Sigmoid colon (tissue), 6 donors: ENCODE measurements at regions not wholly inside any gene's neighbourhood (a gene's known extent, or its start where the extent isn't known, plus 50 kb on each side); places are given as distances from the start of the nearest gene placed in this dataset.

ENCODE experiments used
- DNase-seq: peaks from one replicate; pipeline ENCODE4 v3.0.0-alpha.2; 2019
- H3K27ac ChIP-seq, 4 donors: fragments of 200-600 bp; sonication (generic); one replicate each; pipeline ENCODE4 v1.5.1; 2016 to 2019; ENCODE audit warnings: mild to moderate bottlenecking in 1 of 4
- H3K27me3 ChIP-seq, 3 donors: fragments of 200-600 bp; sonication (generic); one replicate each; pipeline ENCODE4 v1.5.1; 2019; ENCODE audit warnings: mild to moderate bottlenecking in 1 of 3
- H3K36me3 ChIP-seq, 4 donors: fragments of 200-600 bp; sonication (generic); one replicate each; pipeline ENCODE4 v1.5.1; 2016 to 2019
- H3K4me1 ChIP-seq, 4 donors: fragments of 200-600 bp; sonication (generic); one replicate each; pipeline ENCODE4 v1.5.1; 2017 to 2019
- H3K4me3 ChIP-seq, 4 donors: fragments of 200-600 bp; sonication (generic); one replicate each; pipeline ENCODE4 v1.5.1; 2017 to 2019; ENCODE audit warnings: mild to moderate bottlenecking in 2 of 4, moderate library complexity in 1 of 4
- H3K9me3 ChIP-seq, 4 donors: fragments of 200-600 bp in 3 of 4; sonication (generic) in 3 of 4; one replicate each; pipeline versions ENCODE4 v1.5.1 to v1.6.1; 2013 to 2019
- EP300 ChIP-seq, 4 donors: sonication (generic); formaldehyde crosslinking; IDR thresholded peaks; one replicate each; pipeline ENCODE4 v1.6.1; 2017; ENCODE audit warnings: antibody characterized with exemption in 4 of 4
- POLR2A ChIP-seq, 2 donors: fragments of 450-650 bp; IDR thresholded peaks; one replicate each; pipeline ENCODE4 v1.6.1; 2016; ENCODE audit warnings: antibody characterized with exemption in 2 of 2, mild to moderate bottlenecking in 2 of 2, moderate library complexity in 2 of 2
- POLR2AphosphoS5 ChIP-seq, 4 donors: sonication (generic); formaldehyde crosslinking; IDR thresholded peaks; one replicate each; pipeline ENCODE4 v1.6.1; 2017; ENCODE audit warnings: antibody characterized with exemption in 4 of 4
- WGBS, 2 donors: extraction: QIAGEN DNeasy Blood & Tissue Kit; methylation state at CpG; one replicate each; pipeline ENCODE4 v1.1.7; 2013; 5-methylcytosine and 5-hydroxymethylcytosine counted together
- intact Hi-C: fragments of 100-400 bp; cut with DNase I; formaldehyde crosslinking; loops from one replicate; pipeline ENCODE4 v1.15.1; 2023
- TF ChIP-seq, protein P1 (sequence below), 4 experiments: fragments of 450-650 bp in 3 of 4; fragments of 200-600 bp in 1 of 4; IDR thresholded peaks; one replicate each; pipeline ENCODE4 v1.5.1; 2016 to 2019; ENCODE audit warnings: antibody characterized with exemption in 4 of 4, mild to moderate bottlenecking in 3 of 4, moderate library complexity in 2 of 4
- donor health status: healthy with polysubstance abuse.
- donor health status: healthy.

- WGBS, 2 donors: 73 to 82% methylated on average over 6 of the region's 6 CpGs
- intact Hi-C loops: no loop called here
- TF ChIP-seq EP300 (IDR thresholded peaks at IDR 0.05) (no peak), POLR2A (IDR thresholded peaks at IDR 0.05) (no peak), POLR2AphosphoS5 (IDR thresholded peaks at IDR 0.05) (no peak)
- TF ChIP-seq, protein P1, sequence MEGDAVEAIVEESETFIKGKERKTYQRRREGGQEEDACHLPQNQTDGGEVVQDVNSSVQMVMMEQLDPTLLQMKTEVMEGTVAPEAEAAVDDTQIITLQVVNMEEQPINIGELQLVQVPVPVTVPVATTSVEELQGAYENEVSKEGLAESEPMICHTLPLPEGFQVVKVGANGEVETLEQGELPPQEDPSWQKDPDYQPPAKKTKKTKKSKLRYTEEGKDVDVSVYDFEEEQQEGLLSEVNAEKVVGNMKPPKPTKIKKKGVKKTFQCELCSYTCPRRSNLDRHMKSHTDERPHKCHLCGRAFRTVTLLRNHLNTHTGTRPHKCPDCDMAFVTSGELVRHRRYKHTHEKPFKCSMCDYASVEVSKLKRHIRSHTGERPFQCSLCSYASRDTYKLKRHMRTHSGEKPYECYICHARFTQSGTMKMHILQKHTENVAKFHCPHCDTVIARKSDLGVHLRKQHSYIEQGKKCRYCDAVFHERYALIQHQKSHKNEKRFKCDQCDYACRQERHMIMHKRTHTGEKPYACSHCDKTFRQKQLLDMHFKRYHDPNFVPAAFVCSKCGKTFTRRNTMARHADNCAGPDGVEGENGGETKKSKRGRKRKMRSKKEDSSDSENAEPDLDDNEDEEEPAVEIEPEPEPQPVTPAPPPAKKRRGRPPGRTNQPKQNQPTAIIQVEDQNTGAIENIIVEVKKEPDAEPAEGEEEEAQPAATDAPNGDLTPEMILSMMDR (IDR thresholded peaks at IDR 0.05): no peak
Measured at GRCh38 chr3:38978729-38979128, 73.0 kb downstream of the SCN11A start.

DNA sequence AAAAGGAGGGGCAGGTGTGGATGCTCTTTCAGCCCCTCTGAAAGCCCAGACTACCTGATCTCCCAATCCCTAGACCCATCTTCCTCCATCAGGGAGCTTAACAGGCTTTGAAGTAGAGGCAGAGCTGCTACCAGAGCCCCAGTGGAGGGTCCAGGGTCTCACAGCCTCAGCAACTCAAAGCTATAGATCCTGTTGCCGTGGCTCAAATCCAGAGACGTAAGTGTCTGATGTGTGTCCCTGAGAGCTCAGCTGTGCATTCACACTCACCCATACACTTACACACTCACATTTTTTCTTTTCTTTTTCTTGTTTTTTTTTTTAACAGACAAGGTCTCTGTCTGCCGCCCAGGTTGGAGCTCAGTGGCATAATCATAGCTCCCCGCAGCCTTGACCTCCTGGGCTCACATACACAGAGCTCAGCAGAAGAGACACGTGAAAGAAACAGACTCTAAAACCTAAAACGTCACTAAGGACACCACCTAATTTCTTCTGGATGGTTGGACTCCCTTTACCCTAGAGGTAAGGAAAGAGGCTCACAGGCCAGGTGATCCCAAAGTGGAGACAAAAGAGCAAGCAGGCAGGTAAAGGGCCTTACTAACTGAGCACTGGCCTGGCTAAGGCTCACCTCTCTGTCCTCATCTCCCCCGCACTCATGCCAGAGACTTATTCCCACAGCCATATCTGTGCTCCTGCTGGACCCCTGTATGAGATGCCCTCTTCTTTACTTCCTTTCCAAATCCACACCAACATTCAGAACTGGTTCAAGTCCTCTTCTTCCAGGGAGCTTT, 80.7 kb downstream of the SCN11A start:
- DNase-seq: no peak
- no peaks in the 10 kb centered on the region for H3K4me1 ChIP-seq
- H3K4me3 ChIP-seq: no peak overlapping the region
- H3K27me3 ChIP-seq: no peaks in the 10 kb centered on the region
- TF ChIP-seq POLR2AphosphoS5 (IDR thresholded peaks at IDR 0.05) (no peak), EP300 (IDR thresholded peaks at IDR 0.05) (no peak), POLR2A (IDR thresholded peaks at IDR 0.05) (no peak)
- TF ChIP-seq, protein P1 (IDR thresholded peaks at IDR 0.05): no peak
- intact Hi-C loops: no loop called here
- no peaks in the 10 kb centered on the region for H3K9me3 ChIP-seq
- H3K36me3 ChIP-seq: no peaks in the 10 kb centered on the region
- no peak overlapping the region for H3K27ac ChIP-seq
- 78 to 85% methylated on average over 7 of the region's 7 CpGs for WGBS, 2 donors

More at GRCh38 chr3:38978729-38979128, 73.0 kb downstream of the SCN11A start:
- no peak overlapping the region for H3K4me3 ChIP-seq
- no peaks in the 10 kb centered on the region for H3K4me1 ChIP-seq
- H3K36me3 ChIP-seq: no peaks in the 10 kb centered on the region
- no peak for DNase-seq
- no peak overlapping the region for H3K27ac ChIP-seq
- no peaks in the 10 kb centered on the region for H3K9me3 ChIP-seq
- no peaks in the 10 kb centered on the region for H3K27me3 ChIP-seq

DNA sequence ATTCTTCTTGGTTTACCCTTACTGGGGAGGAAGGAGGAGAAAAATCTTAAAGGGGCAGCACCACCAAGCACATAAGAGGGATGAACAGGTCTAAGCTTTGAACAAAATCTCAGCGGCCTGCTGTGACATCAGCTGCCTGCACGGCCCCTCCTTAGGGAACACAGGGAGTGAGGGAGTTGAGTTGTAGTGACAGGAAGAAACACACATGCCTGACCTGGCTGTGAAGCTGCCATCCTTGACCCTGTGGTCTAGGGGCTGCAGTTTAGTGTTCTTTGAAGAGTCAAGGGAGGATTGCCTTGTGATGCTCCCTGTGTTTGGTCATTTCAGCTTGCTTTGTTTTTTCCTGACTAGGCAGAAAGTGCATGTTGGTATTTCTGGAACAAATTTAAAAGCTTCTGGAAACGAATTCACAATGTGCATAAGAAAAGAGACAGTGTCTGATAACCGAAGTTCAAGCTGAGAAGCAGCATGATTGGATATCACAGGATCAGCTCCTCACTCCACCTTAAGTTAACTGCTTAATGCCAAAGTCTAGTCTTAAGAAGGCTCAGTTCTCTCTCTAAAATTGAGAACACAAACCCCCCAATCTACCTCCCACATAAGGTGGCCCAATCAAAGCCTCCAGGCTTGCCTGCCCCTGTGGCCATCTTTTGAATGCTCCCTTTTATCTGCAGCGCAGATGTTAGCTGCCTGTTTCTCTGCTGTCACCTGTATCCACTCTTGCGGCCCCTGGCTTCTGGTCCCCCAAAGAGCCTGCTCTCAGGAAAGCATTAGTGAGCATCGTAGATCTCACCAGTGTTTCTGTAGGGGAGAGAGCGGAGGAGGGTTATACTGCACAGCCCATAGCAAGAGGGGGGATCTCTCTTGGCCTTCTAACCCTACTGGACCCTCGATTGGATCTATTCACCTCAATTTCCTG, 82.2 kb downstream of the SCN11A start:
- WGBS, 2 donors: 58 to 67% methylated on average over 9 of the region's 9 CpGs
- TF ChIP-seq EP300 (IDR thresholded peaks at IDR 0.05) (no peak), POLR2AphosphoS5 (IDR thresholded peaks at IDR 0.05) (no peak), POLR2A (IDR thresholded peaks at IDR 0.05) (no peak)
- TF ChIP-seq, protein P1 (IDR thresholded peaks at IDR 0.05): no peak
- intact Hi-C loops: no loop called here

DNA sequence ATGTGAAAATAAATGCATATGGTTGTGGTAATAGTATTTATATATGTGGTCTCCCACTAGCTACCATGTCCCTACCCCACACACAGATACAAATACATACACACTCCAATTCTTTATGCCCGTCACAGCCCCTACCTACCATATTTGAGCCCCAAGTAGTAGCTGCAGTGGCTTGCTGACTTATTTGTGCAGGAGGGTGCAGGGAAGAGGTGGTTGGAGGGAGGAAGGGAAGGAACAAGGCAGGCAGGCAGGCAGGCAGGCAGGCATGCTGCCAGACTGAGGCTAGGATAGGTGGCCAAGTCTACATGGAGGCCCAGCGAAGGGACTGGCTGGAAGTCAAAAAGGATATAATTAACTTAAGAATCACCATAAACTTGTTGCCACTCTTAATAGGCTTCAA, 82.9 kb downstream of the SCN11A start:
- H3K9me3 ChIP-seq: no peaks in the 10 kb centered on the region
- intact Hi-C loops: no loop called here
- no peak overlapping the region for H3K4me3 ChIP-seq
- TF ChIP-seq, protein P1 (IDR thresholded peaks at IDR 0.05): no peak
- TF ChIP-seq EP300 (IDR thresholded peaks at IDR 0.05) (no peak), POLR2AphosphoS5 (IDR thresholded peaks at IDR 0.05) (no peak), POLR2A (IDR thresholded peaks at IDR 0.05) (no peak)
- H3K36me3 ChIP-seq: no peaks in the 10 kb centered on the region
- WGBS, 2 donors: 82 to 83% methylated on average over 2 of the region's 2 CpGs
- H3K27ac ChIP-seq: no peak overlapping the region
- no peaks in the 10 kb centered on the region for H3K27me3 ChIP-seq
- H3K4me1 ChIP-seq: no peaks in the 10 kb centered on the region
- DNase-seq: no peak

More for the DNA sequence above, 82.2 kb downstream of the SCN11A start:
- H3K9me3 ChIP-seq: no peaks in the 10 kb centered on the region
- no peak overlapping the region for H3K4me3 ChIP-seq
- no peak for DNase-seq
- no peaks in the 10 kb centered on the region for H3K36me3 ChIP-seq
- no peaks in the 10 kb centered on the region for H3K4me1 ChIP-seq
- H3K27ac ChIP-seq: no peak overlapping the region
- no peaks in the 10 kb centered on the region for H3K27me3 ChIP-seq
